ENCODE measurements at regions not wholly inside any gene's neighbourhood (a gene's known extent, or its start where the extent isn't known, plus 50 kb on each side); places are given as distances from the start of the nearest gene placed in this dataset.

DNA sequence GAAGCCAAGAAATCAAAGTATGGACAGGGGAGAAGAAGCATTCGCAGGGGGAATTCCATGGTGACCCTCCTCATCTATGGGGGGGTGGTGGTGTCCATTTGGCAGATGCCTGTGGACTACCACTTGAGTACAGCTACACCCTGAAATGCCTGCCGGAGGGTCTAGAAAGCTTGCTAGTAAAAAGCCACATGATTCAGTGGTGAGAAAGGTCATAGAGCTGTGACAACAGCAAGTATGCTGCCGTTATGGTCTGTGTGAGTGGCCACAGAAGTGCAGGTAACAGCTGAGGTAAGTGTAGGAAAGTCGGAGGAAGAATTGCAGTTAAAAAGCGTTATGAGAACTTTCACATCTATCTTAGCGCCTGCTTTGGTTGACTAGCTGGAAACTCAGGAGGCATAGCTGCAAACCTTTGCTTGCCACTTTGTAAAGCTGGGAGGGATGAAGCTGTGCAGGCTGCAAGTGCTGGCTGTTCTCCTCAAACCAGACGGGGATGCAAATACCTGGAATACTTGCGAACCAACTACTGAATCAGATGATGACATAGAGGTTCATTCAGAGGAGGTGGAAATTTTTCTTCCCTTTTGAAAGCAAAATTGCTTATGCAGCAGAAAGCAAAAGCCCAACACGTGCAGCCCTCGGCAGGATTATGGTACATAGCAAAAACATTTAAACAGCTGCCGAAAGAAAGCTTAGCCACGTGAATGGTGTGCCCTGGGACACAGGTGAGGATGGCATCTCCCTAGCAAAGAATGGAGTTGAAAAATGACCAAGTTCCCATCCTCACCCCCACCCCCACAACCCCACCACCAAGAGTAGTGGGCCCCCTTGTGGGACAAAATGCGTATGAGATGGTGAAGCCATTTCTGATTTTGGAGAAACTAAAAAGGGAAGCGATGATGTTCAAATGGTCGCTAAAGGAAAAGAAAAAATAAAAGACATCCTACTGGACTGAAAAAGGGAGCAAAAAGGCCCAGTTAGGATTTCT, 287.0 kb downstream of the RERGL start:
- DNase-seq: no peak

DNA sequence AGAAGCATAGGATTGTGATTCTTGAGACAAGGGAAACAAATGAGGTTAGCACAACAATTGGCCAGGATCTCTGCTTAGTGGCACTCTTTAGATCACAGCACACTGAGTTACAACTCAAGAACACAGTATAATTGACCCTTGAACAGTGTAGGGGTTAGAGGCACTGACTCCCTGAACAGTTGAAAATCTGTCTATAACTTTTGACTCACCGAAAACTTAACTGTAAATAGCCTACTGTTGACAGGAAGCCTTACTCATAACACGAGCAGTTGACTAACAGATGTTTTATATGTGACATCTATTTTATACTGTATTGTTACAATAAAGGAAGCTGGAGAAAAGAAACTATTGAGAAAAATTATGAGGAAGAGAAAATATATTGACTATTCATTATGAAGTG, 296.1 kb downstream of the RERGL start:
- no peak for DNase-seq

DNA sequence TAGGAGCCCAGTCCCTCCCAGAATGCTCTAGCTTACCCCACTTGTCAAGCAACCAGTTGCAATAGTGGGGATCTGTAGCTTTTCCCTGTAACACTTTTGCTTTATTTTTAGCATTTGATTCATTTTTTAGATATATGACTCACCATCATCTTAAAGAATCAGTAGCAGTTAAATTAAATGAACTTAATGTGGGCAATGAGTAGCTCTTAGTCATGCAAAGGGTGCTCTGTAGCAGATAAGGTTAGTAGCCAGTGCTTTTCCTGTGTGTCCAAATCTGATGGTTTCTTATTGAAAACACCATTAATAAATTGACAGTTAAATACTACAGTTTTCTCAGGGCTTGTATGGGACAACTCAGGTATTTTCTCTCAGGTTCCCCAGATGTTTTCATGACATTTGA, 311.8 kb downstream of the RERGL start:
- no peak for DNase-seq

DNA sequence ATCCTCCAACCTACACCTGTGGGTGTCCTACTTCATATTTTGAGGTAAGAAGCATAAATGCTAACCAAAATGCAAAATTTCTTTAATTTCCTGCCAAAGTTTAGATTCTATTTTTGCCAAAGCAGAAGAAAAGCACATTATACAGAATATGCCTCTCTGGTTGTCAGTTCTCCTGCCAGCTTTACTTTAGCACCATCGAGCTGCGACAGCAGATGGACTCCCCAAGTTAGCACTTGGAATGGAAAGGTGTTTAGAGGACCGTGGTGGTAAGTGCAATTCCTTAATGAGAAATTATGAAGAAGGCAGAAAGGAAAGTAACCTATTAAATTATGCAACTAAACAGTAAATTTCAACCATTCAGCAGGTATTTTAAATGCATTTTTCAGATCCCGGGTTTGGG, 326.6 kb downstream of the RERGL start:
- no peak for DNase-seq

DNA sequence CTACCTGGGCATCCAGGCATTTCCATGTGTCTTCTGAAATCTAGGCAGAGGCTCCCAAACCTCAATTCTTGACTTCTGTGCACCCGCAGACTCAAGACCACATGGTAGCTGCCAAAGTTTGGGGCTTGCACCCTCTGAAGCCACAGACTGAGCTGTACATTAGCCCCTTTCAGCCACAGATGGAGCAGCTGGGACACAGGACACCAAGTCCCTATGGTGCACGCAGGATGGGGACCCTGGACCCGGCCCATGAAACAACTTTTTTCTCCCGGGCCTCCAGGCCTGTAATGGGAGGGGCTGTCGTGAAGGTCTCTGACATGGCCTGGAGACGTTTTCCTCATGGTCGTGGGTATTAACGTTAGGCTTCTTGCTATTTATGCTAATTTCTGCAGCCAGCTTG, 330.0 kb downstream of the RERGL start:
- DNase-seq: no peak

Data from stimulated activated CD8-positive, alpha-beta memory T cell treated with anti-CD3 and anti-CD28 coated beads, Interleukin-4, amount 100 ng/mL, for 48 hours (primary cell).